GM23338 (cell line): ENCODE measurements at regions not wholly inside any gene's neighbourhood (a gene's known extent, or its start where the extent isn't known, plus 50 kb on each side); places are given as distances from the start of the nearest gene placed in this dataset.

Experiments
- ATAC-seq: fragments of 200-7000 bp; cut with Tn5 transposase; 3 replicates; pipeline ENCODE4 v1.9.1; 2020
- DNase-seq: peaks from one replicate; pipeline ENCODE4 v3.0.0-alpha.2; 2015; ENCODE audit warnings: low spot score
- H2AFZ ChIP-seq: fragments of 200-600 bp; sonication (generic); 2 replicates; pipeline ENCODE4 v1.8.0; 2016; ENCODE audit warnings: antibody characterized with exemption, mild to moderate bottlenecking, moderate library complexity
- H3F3A ChIP-seq: fragments of 200-600 bp; sonication (generic); replicated peaks from 2 replicates; pipeline ENCODE4 v1.8.0; 2017; ENCODE audit warnings: antibody characterized with exemption, mixed run types, low read depth
- H3K27ac ChIP-seq: fragments of 200-600 bp; sonication (generic); 2 replicates; pipeline ENCODE4 v1.6.1; 2016; ENCODE audit warnings: low read depth
- H3K27me3 ChIP-seq: fragments of 200-600 bp; sonication (generic); 2 replicates; pipeline ENCODE4 v1.8.0; 2016; ENCODE audit warnings: mild to moderate bottlenecking, mixed run types, moderate library complexity; ENCODE audit not compliant: insufficient read depth
- H3K36me3 ChIP-seq: fragments of 200-600 bp; sonication (generic); 2 replicates; pipeline ENCODE4 v1.8.0; 2016; ENCODE audit warnings: mild to moderate bottlenecking; ENCODE audit not compliant: insufficient read depth
- H3K4me1 ChIP-seq: fragments of 200-600 bp; sonication (generic); 2 replicates; pipeline ENCODE4 v1.8.0; 2016; ENCODE audit warnings: mild to moderate bottlenecking, moderate library complexity; ENCODE audit not compliant: insufficient read depth
- H3K4me2 ChIP-seq: fragments of 200-600 bp; sonication (generic); 2 replicates; pipeline ENCODE4 v1.7.1; 2017; ENCODE audit warnings: mixed run types
- H3K4me3 ChIP-seq: fragments of 200-600 bp; sonication (generic); 2 replicates; pipeline ENCODE4 v1.6.1; 2016; ENCODE audit warnings: mixed run types
- H3K79me2 ChIP-seq: fragments of 200-600 bp; sonication (generic); replicated peaks from 2 replicates; pipeline ENCODE4 v1.8.0; 2017; ENCODE audit warnings: mild to moderate bottlenecking; ENCODE audit not compliant: insufficient read depth
- H3K9me2 ChIP-seq: fragments of 200-600 bp; sonication (generic); 2 replicates; pipeline ENCODE4 v1.8.0; 2017; ENCODE audit not compliant: insufficient read depth
- H4K20me1 ChIP-seq: fragments of 200-600 bp; sonication (generic); replicated peaks from 2 replicates; pipeline ENCODE4 v1.8.0; 2017; ENCODE audit warnings: mild to moderate bottlenecking; ENCODE audit not compliant: insufficient read depth
- H3K27ac Mint-ChIP-seq: 2 replicates; pipeline ENCODE4 v1.8.0; 2020; ENCODE audit warnings: inconsistent platforms, mild to moderate bottlenecking, moderate library complexity, mixed read lengths
- H3K27me3 Mint-ChIP-seq: 3 replicates; pipeline ENCODE4 v1.8.0; 2022; ENCODE audit warnings: low read depth, mild to moderate bottlenecking, moderate library complexity, mixed read lengths, inconsistent platforms; ENCODE audit not compliant: insufficient read depth, poor library complexity
- H3K36me3 Mint-ChIP-seq: 3 replicates; pipeline ENCODE4 v1.8.0; 2021; ENCODE audit warnings: low read depth, mild to moderate bottlenecking, inconsistent platforms, moderate library complexity, mixed read lengths
- H3K4me1 Mint-ChIP-seq: 3 replicates; pipeline ENCODE4 v1.8.0; 2020; ENCODE audit warnings: mild to moderate bottlenecking, inconsistent platforms, mixed read lengths
- H3K4me3 Mint-ChIP-seq: 3 replicates; pipeline ENCODE4 v1.8.0; 2021; ENCODE audit warnings: moderate library complexity, mild to moderate bottlenecking, inconsistent platforms, mixed read lengths
- H3K9me3 Mint-ChIP-seq: 3 replicates; pipeline ENCODE4 v1.8.0; 2020; ENCODE audit warnings: moderate library complexity, mild to moderate bottlenecking, inconsistent platforms, mixed read lengths
- CREB1 ChIP-seq: fragments of 250-450 bp; sonication (Bioruptor Pico); IDR thresholded peaks from 2 replicates; pipeline ENCODE4 v1.5.0; 2020; ENCODE audit warnings: low read depth, mild to moderate bottlenecking, moderate library complexity
- POLR2AphosphoS5 ChIP-seq: IDR thresholded peaks from 2 replicates; pipeline ENCODE4 v1.6.1; 2016; ENCODE audit warnings: antibody characterized with exemption, low read depth
- STAT1 ChIP-seq: IDR thresholded peaks from one replicate; pipeline ENCODE4 v1.6.1; 2016; ENCODE audit warnings: antibody characterized with exemption; ENCODE audit not compliant: unreplicated experiment
- TF ChIP-seq, protein P1 (sequence below): IDR thresholded peaks from one replicate; pipeline ENCODE4 v1.6.1; 2018; ENCODE audit warnings: antibody characterized with exemption; ENCODE audit not compliant: unreplicated experiment
- TF ChIP-seq, protein P2 (sequence below), 2 experiments: fragments of 200-600 bp in 1 of 2; sonication (generic) in 1 of 2; conservative IDR thresholded peaks; 2 replicates each; pipeline versions ENCODE4 v1.5.1 to v1.6.1; 2016 to 2017; ENCODE audit warnings: antibody characterized with exemption in 2 of 2, low read depth in 2 of 2, mild to moderate bottlenecking in 2 of 2, moderate library complexity in 1 of 2
- TF ChIP-seq, protein P3 (sequence below): fragments of 250-450 bp; sonication (Bioruptor Pico); IDR thresholded peaks from 2 replicates; pipeline ENCODE4 v1.5.0; 2020; ENCODE audit warnings: mild to moderate bottlenecking, moderate library complexity

DNA sequence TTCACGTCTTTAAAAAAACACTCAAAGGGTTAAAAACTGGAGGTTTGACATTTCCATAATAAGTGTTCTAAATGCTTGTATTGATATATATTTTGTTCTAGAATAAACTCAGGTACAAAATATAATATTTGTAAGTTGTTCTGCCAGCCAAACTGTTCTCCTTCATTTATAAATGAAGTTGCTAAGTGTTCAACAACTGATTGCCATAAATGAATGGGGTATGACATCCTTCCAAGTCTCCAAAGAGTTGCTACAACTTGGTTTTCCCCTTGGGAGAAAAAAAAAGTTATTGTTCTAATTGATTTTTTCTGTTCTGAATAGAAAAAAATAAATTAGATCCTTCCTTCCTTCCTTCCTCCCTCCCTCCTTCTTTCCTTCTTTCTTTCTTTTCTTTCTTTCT lies 65.4 kb upstream of the BLID start:
- peaks cover 3% of the 10 kb centered on the region for H3K27me3 Mint-ChIP-seq
- H3K27ac Mint-ChIP-seq, result no peak overlapping the region
- Histone ChIP-seq H3F3A (no peaks in the 10 kb centered on the region), H3K4me2 (no peak overlapping the region), H3K4me3 (no peak overlapping the region), H3K27ac (no peak overlapping the region), H4K20me1 (no peaks in the 10 kb centered on the region), H3K27me3 (no peaks in the 10 kb centered on the region), H3K36me3 (no peaks in the 10 kb centered on the region), H2AFZ (no peak overlapping the region), H3K4me1 (peaks cover 16% of the 10 kb centered on the region), H3K9me2 (no peaks in the 10 kb centered on the region), H3K79me2 (no peaks in the 10 kb centered on the region)
- H3K4me1 Mint-ChIP-seq, result peaks cover 14% of the 10 kb centered on the region
- no peak for TF ChIP-seq POLR2AphosphoS5
- TF ChIP-seq STAT1, result no peak
- ATAC-seq (no peak), DNase-seq (no peak)
- H3K36me3 Mint-ChIP-seq, result no peaks in the 10 kb centered on the region
- no peaks in the 10 kb centered on the region for H3K9me3 Mint-ChIP-seq
- H3K4me3 Mint-ChIP-seq, result no peak overlapping the region

DNA sequence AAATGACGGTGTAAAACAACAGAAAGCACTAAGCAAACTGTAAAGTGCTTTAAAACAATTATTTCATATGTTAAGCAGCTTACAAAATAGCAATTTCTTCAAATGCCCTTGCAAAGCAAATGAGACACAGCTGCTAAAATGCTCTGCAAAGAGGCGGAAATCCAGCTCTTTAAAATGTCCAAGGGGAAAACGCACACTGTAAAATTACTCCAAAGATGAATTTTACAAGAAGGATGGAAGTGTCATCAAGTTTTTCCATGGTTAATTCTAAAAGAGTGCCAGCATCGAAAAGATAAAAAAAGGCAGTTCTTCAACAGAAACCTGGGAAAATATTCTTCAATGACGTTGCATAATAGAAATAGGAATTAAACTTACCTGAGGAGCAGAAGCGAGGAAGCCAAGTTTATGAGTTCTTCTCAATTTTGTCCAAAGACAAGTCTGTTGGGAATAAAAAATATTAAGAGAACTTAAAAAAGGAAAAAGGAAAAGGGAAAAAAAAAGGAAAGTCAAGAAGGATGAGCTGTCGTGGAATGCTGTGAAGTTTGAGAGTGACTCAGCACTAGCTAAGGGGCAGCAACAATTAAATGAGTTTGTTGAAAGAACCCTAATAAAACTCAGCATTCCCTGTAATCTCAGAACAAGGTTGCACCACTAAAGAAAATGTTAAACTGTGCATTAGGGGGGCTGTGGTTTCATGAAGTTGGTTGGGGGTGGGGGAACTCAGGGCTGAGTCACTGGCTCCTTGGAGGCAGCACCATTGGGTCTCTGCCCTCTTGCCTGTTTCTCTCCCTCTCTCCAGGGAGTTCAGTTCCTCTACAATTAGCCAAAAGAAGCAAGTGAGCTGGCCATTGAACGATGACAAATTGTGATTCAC lies 64.2 kb upstream of the BLID start:
- H4K20me1 ChIP-seq, result no peaks in the 10 kb centered on the region
- peak overlapping the region; percentile 83; the same call in 1 of the 2 replicates for H3K27ac Mint-ChIP-seq
- DNase-seq (no peak), ATAC-seq (peak; percentile 38; the same call in 1 of the 3 replicates)
- no peak overlapping the region for H3K4me3 Mint-ChIP-seq
- H3K4me1 ChIP-seq, result peaks cover 16% of the 10 kb centered on the region
- H3K27ac ChIP-seq, result no peak overlapping the region
- H2AFZ ChIP-seq, result peak overlapping the region; percentile 80
- no peaks in the 10 kb centered on the region for H3K79me2 ChIP-seq
- no peaks in the 10 kb centered on the region for H3K36me3 Mint-ChIP-seq
- peaks cover 14% of the 10 kb centered on the region for H3K4me1 Mint-ChIP-seq
- H3K36me3 ChIP-seq, result no peaks in the 10 kb centered on the region
- H3K9me3 Mint-ChIP-seq, result no peaks in the 10 kb centered on the region
- no peaks in the 10 kb centered on the region for H3K9me2 ChIP-seq
- no peaks in the 10 kb centered on the region for H3F3A ChIP-seq
- peaks cover 3% of the 10 kb centered on the region for H3K27me3 Mint-ChIP-seq
- TF ChIP-seq STAT1 (no peak), CREB1 (CRISPR knock-in tag) (no peak)
- TF ChIP-seq, protein P1, sequence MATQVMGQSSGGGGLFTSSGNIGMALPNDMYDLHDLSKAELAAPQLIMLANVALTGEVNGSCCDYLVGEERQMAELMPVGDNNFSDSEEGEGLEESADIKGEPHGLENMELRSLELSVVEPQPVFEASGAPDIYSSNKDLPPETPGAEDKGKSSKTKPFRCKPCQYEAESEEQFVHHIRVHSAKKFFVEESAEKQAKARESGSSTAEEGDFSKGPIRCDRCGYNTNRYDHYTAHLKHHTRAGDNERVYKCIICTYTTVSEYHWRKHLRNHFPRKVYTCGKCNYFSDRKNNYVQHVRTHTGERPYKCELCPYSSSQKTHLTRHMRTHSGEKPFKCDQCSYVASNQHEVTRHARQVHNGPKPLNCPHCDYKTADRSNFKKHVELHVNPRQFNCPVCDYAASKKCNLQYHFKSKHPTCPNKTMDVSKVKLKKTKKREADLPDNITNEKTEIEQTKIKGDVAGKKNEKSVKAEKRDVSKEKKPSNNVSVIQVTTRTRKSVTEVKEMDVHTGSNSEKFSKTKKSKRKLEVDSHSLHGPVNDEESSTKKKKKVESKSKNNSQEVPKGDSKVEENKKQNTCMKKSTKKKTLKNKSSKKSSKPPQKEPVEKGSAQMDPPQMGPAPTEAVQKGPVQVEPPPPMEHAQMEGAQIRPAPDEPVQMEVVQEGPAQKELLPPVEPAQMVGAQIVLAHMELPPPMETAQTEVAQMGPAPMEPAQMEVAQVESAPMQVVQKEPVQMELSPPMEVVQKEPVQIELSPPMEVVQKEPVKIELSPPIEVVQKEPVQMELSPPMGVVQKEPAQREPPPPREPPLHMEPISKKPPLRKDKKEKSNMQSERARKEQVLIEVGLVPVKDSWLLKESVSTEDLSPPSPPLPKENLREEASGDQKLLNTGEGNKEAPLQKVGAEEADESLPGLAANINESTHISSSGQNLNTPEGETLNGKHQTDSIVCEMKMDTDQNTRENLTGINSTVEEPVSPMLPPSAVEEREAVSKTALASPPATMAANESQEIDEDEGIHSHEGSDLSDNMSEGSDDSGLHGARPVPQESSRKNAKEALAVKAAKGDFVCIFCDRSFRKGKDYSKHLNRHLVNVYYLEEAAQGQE, result no peak
- TF ChIP-seq, protein P2, sequence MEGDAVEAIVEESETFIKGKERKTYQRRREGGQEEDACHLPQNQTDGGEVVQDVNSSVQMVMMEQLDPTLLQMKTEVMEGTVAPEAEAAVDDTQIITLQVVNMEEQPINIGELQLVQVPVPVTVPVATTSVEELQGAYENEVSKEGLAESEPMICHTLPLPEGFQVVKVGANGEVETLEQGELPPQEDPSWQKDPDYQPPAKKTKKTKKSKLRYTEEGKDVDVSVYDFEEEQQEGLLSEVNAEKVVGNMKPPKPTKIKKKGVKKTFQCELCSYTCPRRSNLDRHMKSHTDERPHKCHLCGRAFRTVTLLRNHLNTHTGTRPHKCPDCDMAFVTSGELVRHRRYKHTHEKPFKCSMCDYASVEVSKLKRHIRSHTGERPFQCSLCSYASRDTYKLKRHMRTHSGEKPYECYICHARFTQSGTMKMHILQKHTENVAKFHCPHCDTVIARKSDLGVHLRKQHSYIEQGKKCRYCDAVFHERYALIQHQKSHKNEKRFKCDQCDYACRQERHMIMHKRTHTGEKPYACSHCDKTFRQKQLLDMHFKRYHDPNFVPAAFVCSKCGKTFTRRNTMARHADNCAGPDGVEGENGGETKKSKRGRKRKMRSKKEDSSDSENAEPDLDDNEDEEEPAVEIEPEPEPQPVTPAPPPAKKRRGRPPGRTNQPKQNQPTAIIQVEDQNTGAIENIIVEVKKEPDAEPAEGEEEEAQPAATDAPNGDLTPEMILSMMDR (conservative IDR thresholded peaks at IDR 0.05; ENCODE audit: low read depth in 2 of 2), result no peak
- TF ChIP-seq, protein P3, sequence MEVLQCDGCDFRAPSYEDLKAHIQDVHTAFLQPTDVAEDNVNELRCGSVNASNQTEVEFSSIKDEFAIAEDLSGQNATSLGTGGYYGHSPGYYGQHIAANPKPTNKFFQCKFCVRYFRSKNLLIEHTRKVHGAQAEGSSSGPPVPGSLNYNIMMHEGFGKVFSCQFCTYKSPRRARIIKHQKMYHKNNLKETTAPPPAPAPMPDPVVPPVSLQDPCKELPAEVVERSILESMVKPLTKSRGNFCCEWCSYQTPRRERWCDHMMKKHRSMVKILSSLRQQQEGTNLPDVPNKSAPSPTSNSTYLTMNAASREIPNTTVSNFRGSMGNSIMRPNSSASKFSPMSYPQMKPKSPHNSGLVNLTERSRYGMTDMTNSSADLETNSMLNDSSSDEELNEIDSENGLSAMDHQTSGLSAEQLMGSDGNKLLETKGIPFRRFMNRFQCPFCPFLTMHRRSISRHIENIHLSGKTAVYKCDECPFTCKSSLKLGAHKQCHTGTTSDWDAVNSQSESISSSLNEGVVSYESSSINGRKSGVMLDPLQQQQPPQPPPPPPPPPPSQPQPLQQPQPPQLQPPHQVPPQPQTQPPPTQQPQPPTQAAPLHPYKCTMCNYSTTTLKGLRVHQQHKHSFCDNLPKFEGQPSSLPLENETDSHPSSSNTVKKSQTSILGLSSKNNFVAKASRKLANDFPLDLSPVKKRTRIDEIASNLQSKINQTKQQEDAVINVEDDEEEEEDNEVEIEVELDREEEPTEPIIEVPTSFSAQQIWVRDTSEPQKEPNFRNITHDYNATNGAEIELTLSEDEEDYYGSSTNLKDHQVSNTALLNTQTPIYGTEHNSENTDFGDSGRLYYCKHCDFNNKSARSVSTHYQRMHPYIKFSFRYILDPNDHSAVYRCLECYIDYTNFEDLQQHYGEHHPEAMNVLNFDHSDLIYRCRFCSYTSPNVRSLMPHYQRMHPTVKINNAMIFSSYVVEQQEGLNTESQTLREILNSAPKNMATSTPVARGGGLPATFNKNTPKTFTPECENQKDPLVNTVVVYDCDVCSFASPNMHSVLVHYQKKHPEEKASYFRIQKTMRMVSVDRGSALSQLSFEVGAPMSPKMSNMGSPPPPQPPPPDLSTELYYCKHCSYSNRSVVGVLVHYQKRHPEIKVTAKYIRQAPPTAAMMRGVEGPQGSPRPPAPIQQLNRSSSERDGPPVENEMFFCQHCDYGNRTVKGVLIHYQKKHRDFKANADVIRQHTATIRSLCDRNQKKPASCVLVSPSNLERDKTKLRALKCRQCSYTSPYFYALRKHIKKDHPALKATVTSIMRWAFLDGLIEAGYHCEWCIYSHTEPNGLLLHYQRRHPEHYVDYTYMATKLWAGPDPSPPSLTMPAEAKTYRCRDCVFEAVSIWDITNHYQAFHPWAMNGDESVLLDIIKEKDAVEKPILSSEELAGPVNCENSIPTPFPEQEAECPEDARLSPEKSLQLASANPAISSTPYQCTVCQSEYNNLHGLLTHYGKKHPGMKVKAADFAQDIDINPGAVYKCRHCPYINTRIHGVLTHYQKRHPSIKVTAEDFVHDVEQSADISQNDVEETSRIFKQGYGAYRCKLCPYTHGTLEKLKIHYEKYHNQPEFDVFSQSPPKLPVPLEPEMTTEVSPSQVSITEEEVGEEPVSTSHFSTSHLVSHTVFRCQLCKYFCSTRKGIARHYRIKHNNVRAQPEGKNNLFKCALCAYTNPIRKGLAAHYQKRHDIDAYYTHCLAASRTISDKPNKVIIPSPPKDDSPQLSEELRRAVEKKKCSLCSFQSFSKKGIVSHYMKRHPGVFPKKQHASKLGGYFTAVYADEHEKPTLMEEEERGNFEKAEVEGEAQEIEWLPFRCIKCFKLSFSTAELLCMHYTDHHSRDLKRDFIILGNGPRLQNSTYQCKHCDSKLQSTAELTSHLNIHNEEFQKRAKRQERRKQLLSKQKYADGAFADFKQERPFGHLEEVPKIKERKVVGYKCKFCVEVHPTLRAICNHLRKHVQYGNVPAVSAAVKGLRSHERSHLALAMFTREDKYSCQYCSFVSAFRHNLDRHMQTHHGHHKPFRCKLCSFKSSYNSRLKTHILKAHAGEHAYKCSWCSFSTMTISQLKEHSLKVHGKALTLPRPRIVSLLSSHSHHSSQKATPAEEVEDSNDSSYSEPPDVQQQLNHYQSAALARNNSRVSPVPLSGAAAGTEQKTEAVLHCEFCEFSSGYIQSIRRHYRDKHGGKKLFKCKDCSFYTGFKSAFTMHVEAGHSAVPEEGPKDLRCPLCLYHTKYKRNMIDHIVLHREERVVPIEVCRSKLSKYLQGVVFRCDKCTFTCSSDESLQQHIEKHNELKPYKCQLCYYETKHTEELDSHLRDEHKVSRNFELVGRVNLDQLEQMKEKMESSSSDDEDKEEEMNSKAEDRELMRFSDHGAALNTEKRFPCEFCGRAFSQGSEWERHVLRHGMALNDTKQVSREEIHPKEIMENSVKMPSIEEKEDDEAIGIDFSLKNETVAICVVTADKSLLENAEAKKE (CRISPR knock-in tag), result no peak
- H3K27me3 ChIP-seq, result no peaks in the 10 kb centered on the region
- H3K4me2 ChIP-seq, result no peak overlapping the region; the same call in 1 of the 2 replicates
- H3K4me3 ChIP-seq, result no peak overlapping the region
